ENCODE measurements at regions not wholly inside any gene's neighbourhood (a gene's known extent, or its start where the extent isn't known, plus 50 kb on each side); places are given as distances from the start of the nearest gene placed in this dataset.

GRCh38 chr11:112470355-112470754 lies 209.7 kb upstream of the PLET1 start:
- no peaks in the 10 kb centered on the region for H3K9me3 Mint-ChIP-seq
- no peaks in the 10 kb centered on the region for H3K36me3 Mint-ChIP-seq (ENCODE audit: low read depth)
- no peak overlapping the region for H3K27ac Mint-ChIP-seq
- H3K4me3 Mint-ChIP-seq = no peak overlapping the region
- H3K27me3 Mint-ChIP-seq (ENCODE audit: low read depth) = no peaks in the 10 kb centered on the region
- no peak for DNase-seq (ENCODE audit: low spot score)
- no peaks in the 10 kb centered on the region for H3K4me1 Mint-ChIP-seq (ENCODE audit: low read depth)

GRCh38 chr11:112471731-112472130 lies 211.1 kb upstream of the PLET1 start:
- Mint-ChIP-seq H3K27ac (no peak overlapping the region), H3K4me1 (ENCODE audit: low read depth) (no peaks in the 10 kb centered on the region), H3K36me3 (ENCODE audit: low read depth) (no peaks in the 10 kb centered on the region), H3K27me3 (ENCODE audit: low read depth) (no peaks in the 10 kb centered on the region), H3K9me3 (no peaks in the 10 kb centered on the region), H3K4me3 (no peak overlapping the region)
- DNase-seq (ENCODE audit: low spot score) = no peak

GRCh38 chr11:112477152-112477551 lies 216.5 kb upstream of the PLET1 start:
- no peaks in the 10 kb centered on the region for H3K36me3 Mint-ChIP-seq (ENCODE audit: low read depth)
- no peak overlapping the region for H3K27ac Mint-ChIP-seq
- no peaks in the 10 kb centered on the region for H3K4me1 Mint-ChIP-seq (ENCODE audit: low read depth)

GRCh38 chr11:112477581-112478317 lies 217.1 kb upstream of the PLET1 start:
- H3K27ac Mint-ChIP-seq = no peak overlapping the region
- H3K9me3 Mint-ChIP-seq = no peaks in the 10 kb centered on the region
- no peaks in the 10 kb centered on the region for H3K36me3 Mint-ChIP-seq (ENCODE audit: low read depth)
- H3K4me1 Mint-ChIP-seq (ENCODE audit: low read depth) = no peaks in the 10 kb centered on the region
- DNase-seq (ENCODE audit: low spot score) = no peak
- no peaks in the 10 kb centered on the region for H3K27me3 Mint-ChIP-seq (ENCODE audit: low read depth)
- no peak overlapping the region for H3K4me3 Mint-ChIP-seq

More at GRCh38 chr11:112477152-112477551, 216.5 kb upstream of the PLET1 start:
- Mint-ChIP-seq H3K9me3 (no peaks in the 10 kb centered on the region), H3K4me3 (no peak overlapping the region), H3K27me3 (ENCODE audit: low read depth) (no peaks in the 10 kb centered on the region)
- no peak for DNase-seq (ENCODE audit: low spot score)

- Mint-ChIP-seq H3K4me3 (no peak overlapping the region), H3K36me3 (ENCODE audit: low read depth) (no peaks in the 10 kb centered on the region), H3K27ac (no peak overlapping the region), H3K4me1 (ENCODE audit: low read depth) (no peaks in the 10 kb centered on the region), H3K27me3 (ENCODE audit: low read depth) (no peaks in the 10 kb centered on the region), H3K9me3 (no peaks in the 10 kb centered on the region)
- DNase-seq (ENCODE audit: low spot score) = no peak
These were observed 218.1 kb upstream of the PLET1 start for GRCh38 chr11:112478806-112479205.

- no peaks in the 10 kb centered on the region for H3K27me3 Mint-ChIP-seq (ENCODE audit: low read depth)
- H3K36me3 Mint-ChIP-seq (ENCODE audit: low read depth) = no peaks in the 10 kb centered on the region
- no peak for DNase-seq (ENCODE audit: low spot score)
- no peak overlapping the region for H3K4me3 Mint-ChIP-seq
- no peaks in the 10 kb centered on the region for H3K4me1 Mint-ChIP-seq (ENCODE audit: low read depth)
- no peaks in the 10 kb centered on the region for H3K9me3 Mint-ChIP-seq
- no peak overlapping the region for H3K27ac Mint-ChIP-seq
These were observed 220.8 kb upstream of the PLET1 start for GRCh38 chr11:112481431-112481830.

- Mint-ChIP-seq H3K27me3 (ENCODE audit: low read depth) (no peaks in the 10 kb centered on the region), H3K36me3 (ENCODE audit: low read depth) (no peaks in the 10 kb centered on the region), H3K4me3 (no peak overlapping the region), H3K4me1 (ENCODE audit: low read depth) (no peaks in the 10 kb centered on the region), H3K27ac (no peak overlapping the region), H3K9me3 (no peaks in the 10 kb centered on the region)
- DNase-seq (ENCODE audit: low spot score) = no peak
These were observed 221.2 kb upstream of the PLET1 start for GRCh38 chr11:112481893-112482292.

GRCh38 chr11:112485280-112485679 lies 224.6 kb upstream of the PLET1 start:
- Mint-ChIP-seq H3K9me3 (no peaks in the 10 kb centered on the region), H3K27ac (no peak overlapping the region), H3K27me3 (ENCODE audit: low read depth) (peaks cover 8% of the 10 kb centered on the region), H3K36me3 (ENCODE audit: low read depth) (no peaks in the 10 kb centered on the region), H3K4me1 (ENCODE audit: low read depth) (no peaks in the 10 kb centered on the region), H3K4me3 (no peak overlapping the region)
- DNase-seq (ENCODE audit: low spot score) = no peak

GRCh38 chr11:112497826-112498225 lies 237.2 kb upstream of the PLET1 start:
- H3K4me1 Mint-ChIP-seq (ENCODE audit: low read depth) = no peaks in the 10 kb centered on the region
- no peak overlapping the region for H3K27ac Mint-ChIP-seq
- no peaks in the 10 kb centered on the region for H3K9me3 Mint-ChIP-seq
- DNase-seq (ENCODE audit: low spot score) = no peak
- peaks cover 7% of the 10 kb centered on the region for H3K27me3 Mint-ChIP-seq (ENCODE audit: low read depth)
- H3K4me3 Mint-ChIP-seq = no peak overlapping the region
- H3K36me3 Mint-ChIP-seq (ENCODE audit: low read depth) = no peaks in the 10 kb centered on the region

- Mint-ChIP-seq H3K36me3 (ENCODE audit: low read depth) (no peaks in the 10 kb centered on the region), H3K4me3 (no peak overlapping the region), H3K4me1 (ENCODE audit: low read depth) (no peaks in the 10 kb centered on the region), H3K27ac (no peak overlapping the region), H3K9me3 (no peaks in the 10 kb centered on the region), H3K27me3 (ENCODE audit: low read depth) (peaks cover 7% of the 10 kb centered on the region)
- DNase-seq (ENCODE audit: low spot score) = no peak
These were observed 238.0 kb upstream of the PLET1 start for GRCh38 chr11:112498701-112499100.

- H3K27me3 Mint-ChIP-seq (ENCODE audit: low read depth) = peaks cover 7% of the 10 kb centered on the region
- no peaks in the 10 kb centered on the region for H3K36me3 Mint-ChIP-seq (ENCODE audit: low read depth)
- no peaks in the 10 kb centered on the region for H3K4me1 Mint-ChIP-seq (ENCODE audit: low read depth)
- DNase-seq (ENCODE audit: low spot score) = no peak
- no peak overlapping the region for H3K4me3 Mint-ChIP-seq
- no peaks in the 10 kb centered on the region for H3K9me3 Mint-ChIP-seq
- H3K27ac Mint-ChIP-seq = no peak overlapping the region
These were observed 238.7 kb upstream of the PLET1 start for GRCh38 chr11:112499153-112499880.

GRCh38 chr11:112499881-112500204 lies 239.2 kb upstream of the PLET1 start:
- Mint-ChIP-seq H3K27ac (no peak overlapping the region), H3K9me3 (no peaks in the 10 kb centered on the region), H3K27me3 (ENCODE audit: low read depth) (peaks cover 7% of the 10 kb centered on the region), H3K4me3 (no peak overlapping the region), H3K36me3 (ENCODE audit: low read depth) (no peaks in the 10 kb centered on the region), H3K4me1 (ENCODE audit: low read depth) (no peaks in the 10 kb centered on the region)
- DNase-seq (ENCODE audit: low spot score) = no peak

- no peak for DNase-seq (ENCODE audit: low spot score)
- Mint-ChIP-seq H3K4me1 (ENCODE audit: low read depth) (no peaks in the 10 kb centered on the region), H3K27ac (no peak overlapping the region), H3K36me3 (ENCODE audit: low read depth) (no peaks in the 10 kb centered on the region), H3K4me3 (no peak overlapping the region), H3K27me3 (ENCODE audit: low read depth) (peaks cover 23% of the 10 kb centered on the region), H3K9me3 (no peaks in the 10 kb centered on the region)
These were observed 242.8 kb upstream of the PLET1 start for GRCh38 chr11:112503410-112503809.

GRCh38 chr11:112504056-112504455 lies 243.4 kb upstream of the PLET1 start:
- H3K27ac Mint-ChIP-seq = no peak overlapping the region
- H3K9me3 Mint-ChIP-seq = no peaks in the 10 kb centered on the region
- H3K4me3 Mint-ChIP-seq = no peak overlapping the region

GRCh38 chr11:112506852-112507251 lies 246.2 kb upstream of the PLET1 start:
- Mint-ChIP-seq H3K36me3 (ENCODE audit: low read depth) (no peaks in the 10 kb centered on the region), H3K27ac (no peak overlapping the region), H3K4me1 (ENCODE audit: low read depth) (no peaks in the 10 kb centered on the region), H3K9me3 (no peaks in the 10 kb centered on the region), H3K27me3 (ENCODE audit: low read depth) (peaks cover 28% of the 10 kb centered on the region), H3K4me3 (no peak overlapping the region)
- DNase-seq (ENCODE audit: low spot score) = no peak

More at GRCh38 chr11:112504056-112504455, 243.4 kb upstream of the PLET1 start:
- H3K36me3 Mint-ChIP-seq (ENCODE audit: low read depth) = no peaks in the 10 kb centered on the region
- H3K4me1 Mint-ChIP-seq (ENCODE audit: low read depth) = no peaks in the 10 kb centered on the region
- peaks cover 25% of the 10 kb centered on the region for H3K27me3 Mint-ChIP-seq (ENCODE audit: low read depth)
- DNase-seq (ENCODE audit: low spot score) = no peak

All from T-helper 2 cell treated with Interferon-gamma antibody and Interleukin-4, amounts not matched to agents 5 μg/mL and 100 μg/mL, for 36 hours (primary cell).